HCT116 (cell line): ENCODE measurements at regions not wholly inside any gene's neighbourhood (a gene's known extent, or its start where the extent isn't known, plus 50 kb on each side); places are given as distances from the start of the nearest gene placed in this dataset.

Source experiments
- ATAC-seq: fragments of 200-7000 bp; cut with Tn5 transposase; 2 replicates; pipeline ENCODE4 v1.9.1; 2020; ENCODE audit warnings: mild to moderate bottlenecking, moderate library complexity
- BruUV-seq: library from RNA; stranded (reverse); fragments of 400-500 nt; replicated peaks from 2 replicates; lab custom pipeline; 2021; lab: Mats Ljungman, UMichigan
- CTCF ChIA-PET: fragments of 300-600 bp; sonication (Branson Sonifier 250); formaldehyde crosslinking; loops from one replicate; lab custom pipeline; 2021; ENCODE audit warnings: antibody characterized with exemption; lab: Charles Lee
- POLR2A ChIA-PET: fragments of 300-600, 350-600 bp; sonication (Branson Sonifier 250); formaldehyde crosslinking; loops from one replicate; lab custom pipeline; 2021; ENCODE audit warnings: antibody characterized with exemption; lab: Charles Lee
- RAD21 ChIA-PET, 2 experiments: fragments of 300-600 bp; sonication (Branson Sonifier 250); formaldehyde crosslinking; loops; one replicate each; lab custom pipeline; 2023; ENCODE audit warnings: low total read pairs in 2 of 2; ENCODE audit not compliant: uncharacterized antibody in 2 of 2, unreplicated experiment in 2 of 2, low non-redundant PET in 1 of 2; lab: Charles Lee
- DNase-seq: peaks from one replicate; pipeline ENCODE4 v3.0.0-alpha.2; 2010; ENCODE audit warnings: low read depth, low spot score
- H2AFZ ChIP-seq: fragments of 200-600 bp; shearing (Covaris generic), sonication (generic); 2 replicates; pipeline ENCODE4 v1.6.1; 2017; ENCODE audit warnings: low read depth, mixed run types, mixed read lengths, antibody characterized with exemption, low read length; ENCODE audit not compliant: poor library complexity, severe bottlenecking
- H3K27ac ChIP-seq: 2 replicates; pipeline ENCODE4 v1.5.1; 2012; ENCODE audit warnings: low read depth, low read length
- H3K27me3 ChIP-seq: fragments of 200-600 bp; sonication (generic); 2 replicates; pipeline ENCODE4 v1.6.1; 2016; ENCODE audit warnings: mixed run types, low read length, mixed read lengths; ENCODE audit not compliant: insufficient read depth
- H3K36me3 ChIP-seq, 2 experiments: fragments of 200-500 bp in 1 of 2; fragments of 200-600 bp in 1 of 2; sonication (Bioruptor generic) in 1 of 2; sonication (generic) in 1 of 2; 2 replicates each; pipeline versions ENCODE4 v1.5.1 to v1.6.1; 2014 to 2016; ENCODE audit warnings: low read length in 2 of 2, inconsistent platforms in 1 of 2, mixed read lengths in 1 of 2, mixed run types in 1 of 2; ENCODE audit not compliant: insufficient read depth in 2 of 2, control insufficient read depth in 1 of 2
- H3K4me1 ChIP-seq, 2 experiments: fragments of 200-600 bp in 1 of 2; sonication (generic) in 1 of 2; 2 replicates each; pipeline versions ENCODE4 v1.5.1 to v1.6.1; 2012 to 2017; ENCODE audit warnings: low read length in 2 of 2, inconsistent platforms in 1 of 2, mild to moderate bottlenecking in 1 of 2, mixed read lengths in 1 of 2, mixed run types in 1 of 2, moderate library complexity in 1 of 2; ENCODE audit not compliant: insufficient read depth in 2 of 2, control insufficient read depth in 1 of 2
- H3K4me2 ChIP-seq: fragments of 200-600 bp; sonication (generic); 2 replicates; pipeline ENCODE4 v1.6.1; 2017; ENCODE audit warnings: mixed run types, low read length, mixed read lengths
- H3K4me3 ChIP-seq, 2 experiments: fragments of 200-600 bp in 1 of 2; sonication (generic) in 1 of 2; replicated peaks in 1 of 2; 2 replicates each; pipeline ENCODE4 v1.5.1; 2011 to 2016; ENCODE audit warnings: low read length in 2 of 2, control low read depth in 1 of 2, low read depth in 1 of 2, mild to moderate bottlenecking in 1 of 2, mixed read lengths in 1 of 2, mixed run types in 1 of 2
- H3K79me2 ChIP-seq: fragments of 200-600 bp; sonication (generic); 2 replicates; pipeline ENCODE4 v1.6.1; 2017; ENCODE audit warnings: mild to moderate bottlenecking, mixed run types, low read length, moderate library complexity, mixed read lengths; ENCODE audit not compliant: insufficient read depth
- H3K9ac ChIP-seq: fragments of 200-600 bp; sonication (generic); 2 replicates; pipeline ENCODE4 v1.6.1; 2016; ENCODE audit warnings: low read length, mixed read lengths
- H3K9me2 ChIP-seq: fragments of 200-600 bp; sonication (generic), shearing (Covaris generic); 2 replicates; pipeline ENCODE4 v1.6.1; 2017; ENCODE audit warnings: mixed run types, mild to moderate bottlenecking, moderate library complexity; ENCODE audit not compliant: insufficient read depth
- H3K9me3 ChIP-seq, 2 experiments: fragments of 200-500 bp in 1 of 2; fragments of 200-600 bp in 1 of 2; sonication (Bioruptor generic) in 1 of 2; sonication (generic) in 1 of 2; 2 replicates each; pipeline ENCODE4 v1.6.1; 2014 to 2017; ENCODE audit warnings: low read length in 2 of 2, mixed read lengths in 2 of 2, inconsistent platforms in 1 of 2, low read depth in 1 of 2, mild to moderate bottlenecking in 1 of 2, mixed run types in 1 of 2, moderate library complexity in 1 of 2; ENCODE audit not compliant: control insufficient read depth in 1 of 2, insufficient read depth in 1 of 2
- H4K20me1 ChIP-seq: fragments of 200-600 bp; sonication (generic), shearing (Covaris generic); 2 replicates; pipeline ENCODE4 v1.6.1; 2017; ENCODE audit warnings: mixed run types, mild to moderate bottlenecking, moderate library complexity; ENCODE audit not compliant: insufficient read depth
- ATF3 ChIP-seq: IDR thresholded peaks from 2 replicates; pipeline ENCODE4 v1.6.1; 2012
- CBX3 ChIP-seq: IDR thresholded peaks from 2 replicates; pipeline ENCODE4 v1.6.1; 2012; ENCODE audit warnings: low read depth
- CEBPB ChIP-seq: IDR thresholded peaks from 2 replicates; pipeline ENCODE4 v1.6.1; 2012; ENCODE audit warnings: low read depth
- EGR1 ChIP-seq: IDR thresholded peaks from 2 replicates; pipeline ENCODE4 v1.6.1; 2012; ENCODE audit warnings: low read depth
- EZH2 ChIP-seq: fragments of 200-600 bp; sonication (generic); IDR thresholded peaks from 2 replicates; pipeline ENCODE4 v1.6.1; 2017; ENCODE audit warnings: antibody characterized with exemption, mixed run types
- EZH2phosphoT487 ChIP-seq: fragments of 200-600 bp; IDR thresholded peaks from 2 replicates; pipeline ENCODE4 v1.6.1; 2018; ENCODE audit warnings: antibody characterized with exemption, borderline replicate concordance
- MAX ChIP-seq: IDR thresholded peaks from 2 replicates; pipeline ENCODE4 v1.6.1; 2012
- POLR2A ChIP-seq: IDR thresholded peaks from 2 replicates; pipeline ENCODE4 v1.7.0; 2011; ENCODE audit warnings: borderline replicate concordance; ENCODE audit not compliant: insufficient read depth, insufficient read length; ENCODE audit errors: extremely low read depth
- SP1 ChIP-seq: IDR thresholded peaks from 2 replicates; pipeline ENCODE4 v1.6.1; 2012; ENCODE audit warnings: low read depth
- YY1 ChIP-seq: IDR thresholded peaks from 2 replicates; pipeline ENCODE4 v1.6.1; 2011; ENCODE audit warnings: low read length, low read depth, moderate library complexity, mild to moderate bottlenecking; ENCODE audit not compliant: insufficient replicate concordance; ENCODE audit errors: extremely low read depth
- ZBTB33 ChIP-seq: IDR thresholded peaks from 2 replicates; pipeline ENCODE4 v1.6.1; 2011; ENCODE audit warnings: mild to moderate bottlenecking, low read length, moderate library complexity; ENCODE audit not compliant: insufficient replicate concordance; ENCODE audit errors: extremely low read depth
- ZNF274 ChIP-seq: fragments of 200-500 bp; sonication (Bioruptor generic); IDR thresholded peaks from 2 replicates; pipeline ENCODE4 v1.6.1; 2014; ENCODE audit warnings: mild to moderate bottlenecking, low read depth, low read length, inconsistent platforms
- intact Hi-C: fragments of 100-400 bp; cut with micrococcal nuclease; formaldehyde crosslinking; loops from 2 replicates; pipeline ENCODE4 v1.10.0; 2022

GRCh38 chr3:78424656-78425055 is 1343.1 kb downstream of the ROBO1 start:
- RAD21 ChIA-PET: no interaction called here
- ATAC-seq (no peak), DNase-seq (no peak)
- Histone ChIP-seq H2AFZ (no peak overlapping the region), H3K27me3 (no peaks in the 10 kb centered on the region), H3K9me3 (peaks cover 9 to 41% of the 10 kb centered on the region in 2 experiments; a peak in 2 of 4 replicates), H3K4me2 (no peak overlapping the region), H3K9me2 (no peaks in the 10 kb centered on the region), H3K9ac (no peak overlapping the region), H3K4me3 (no peak overlapping the region), H3K36me3 (no peaks in the 10 kb centered on the region), H3K27ac (no peak overlapping the region), H3K4me1 (no peaks in the 10 kb centered on the region), H3K79me2 (no peaks in the 10 kb centered on the region), H4K20me1 (no peaks in the 10 kb centered on the region)
- POLR2A ChIA-PET: no interaction called here
- CTCF ChIA-PET: no interaction called here
- no TSS peak for BruUV-seq
- intact Hi-C loops: no loop called here
- TF ChIP-seq ZBTB33 (no peak), EZH2phosphoT487 (no peak), YY1 (no peak), EGR1 (no peak), ATF3 (no peak), MAX (no peak), CEBPB (no peak), CBX3 (no peak), EZH2 (no peak), ZNF274 (no peak), POLR2A (no peak), SP1 (no peak)
